22Rv1 (cell line): ENCODE measurements at regions not wholly inside any gene's neighbourhood (a gene's known extent, or its start where the extent isn't known, plus 50 kb on each side); places are given as distances from the start of the nearest gene placed in this dataset.

Experiments
- CTCF ChIP-seq: fragments of 450-650 bp; IDR thresholded peaks from 2 replicates; pipeline ENCODE4 v1.5.1; 2017; ENCODE audit warnings: mild to moderate bottlenecking
- ZFX ChIP-seq: fragments of 450-650 bp; IDR thresholded peaks from 2 replicates; pipeline ENCODE4 v1.6.1; 2017; ENCODE audit warnings: antibody characterized with exemption, borderline replicate concordance

GRCh38 chr2:181176540-181176939 lies 196.1 kb downstream of the UBE2E3 start:
- TF ChIP-seq CTCF (no peak), ZFX (no peak)
